DMS53 treated with DMSO at 0.1 percent for 48 hours (cell line): ENCODE measurements at regions not wholly inside any gene's neighbourhood (a gene's known extent, or its start where the extent isn't known, plus 50 kb on each side); places are given as distances from the start of the nearest gene placed in this dataset.
A peak's percentile ranks its signal among the peaks of the same experiment; 100 is the strongest.

Experiments used
- DNase-seq: peaks from one replicate; lab custom pipeline; 2025; ENCODE audit not compliant: unreplicated experiment; lab: John Stamatoyannopoulos, UW

DNA sequence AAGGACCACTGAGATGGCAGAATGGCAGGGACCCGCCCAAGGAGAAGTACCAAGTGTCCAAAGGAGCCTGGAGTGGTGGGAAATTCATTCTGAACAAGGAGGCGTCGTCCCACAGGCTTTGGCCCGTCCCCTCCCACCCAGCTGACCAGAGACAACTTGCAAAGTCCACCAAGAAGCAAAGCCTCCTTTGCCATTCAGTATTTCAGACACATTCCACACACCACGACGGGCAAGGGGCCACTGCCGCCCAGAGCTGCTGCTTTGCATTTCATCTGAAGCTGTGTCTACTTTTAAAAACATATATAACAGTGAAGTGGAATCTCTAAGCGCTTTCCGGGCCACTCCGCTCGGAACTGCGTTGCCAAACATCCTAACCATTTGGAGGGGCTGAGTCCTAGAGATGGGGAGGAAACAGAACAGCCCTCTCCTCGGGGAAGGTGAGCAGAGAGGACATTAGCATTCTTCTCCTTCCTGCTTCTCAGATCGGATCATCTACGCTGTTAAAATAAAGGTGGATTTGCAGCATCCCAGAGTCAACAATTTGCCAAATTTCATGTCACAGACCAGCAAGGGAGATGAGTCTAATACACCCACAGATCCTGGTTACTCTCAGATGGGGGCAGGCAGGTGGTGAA is 89.0 kb upstream of the ZNF507 start:
- no peak for DNase-seq

DNA sequence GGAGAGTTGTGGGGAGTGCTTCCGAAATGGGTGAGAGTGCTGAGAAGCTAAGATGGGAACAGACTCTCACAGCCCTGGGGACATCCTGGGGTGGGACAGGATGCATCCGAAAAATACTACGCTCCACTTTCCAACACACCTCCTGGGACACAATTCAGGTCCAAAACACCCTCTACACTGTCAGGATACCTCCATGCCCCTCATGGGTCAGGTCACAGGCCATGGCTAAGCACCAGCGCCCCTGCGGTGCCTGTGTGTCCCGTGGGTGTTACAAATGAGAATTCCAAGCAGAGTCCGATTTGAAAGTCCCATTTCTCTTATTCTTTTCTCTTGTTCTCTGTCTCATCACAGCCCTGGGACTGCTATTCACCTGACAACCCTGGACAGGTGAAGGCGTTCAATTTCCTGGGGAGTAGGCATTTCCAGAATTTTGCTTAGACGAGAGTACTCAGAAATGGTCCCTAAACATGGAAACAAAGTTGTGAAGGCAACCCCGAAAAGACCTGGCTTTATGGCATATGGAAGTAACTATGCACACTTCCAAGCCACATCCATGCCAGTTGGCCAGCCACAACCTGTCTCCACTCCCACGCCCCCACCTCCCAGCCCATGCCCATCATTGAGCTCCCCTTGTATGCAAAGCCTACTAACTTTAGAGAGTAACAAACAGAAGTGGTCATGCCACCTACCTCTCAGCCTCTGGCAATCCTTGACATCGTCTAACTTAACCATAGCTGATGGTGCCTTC is 87.9 kb upstream of the ZNF507 start:
- DNase-seq: no peak

DNA sequence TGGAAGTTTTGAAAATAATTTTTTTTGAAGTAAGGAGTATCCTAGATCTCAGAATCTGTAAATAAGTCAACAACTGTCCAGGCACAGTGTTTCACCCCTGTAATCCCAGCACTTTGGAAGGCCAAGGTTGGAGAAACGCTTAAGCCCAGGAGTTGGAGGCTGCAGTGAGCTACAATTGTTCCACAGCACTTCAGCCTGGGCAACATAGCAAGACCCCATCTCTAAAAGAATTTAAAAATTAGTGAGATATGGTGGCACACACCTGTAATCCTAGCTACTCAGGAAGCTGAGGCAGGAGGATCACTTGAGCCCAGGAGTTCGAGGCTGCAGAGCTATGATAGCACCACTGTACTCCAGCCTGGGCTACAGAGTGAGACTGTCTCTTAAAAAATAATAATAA is 87.2 kb upstream of the ZNF507 start:
- DNase-seq: no peak

DNA sequence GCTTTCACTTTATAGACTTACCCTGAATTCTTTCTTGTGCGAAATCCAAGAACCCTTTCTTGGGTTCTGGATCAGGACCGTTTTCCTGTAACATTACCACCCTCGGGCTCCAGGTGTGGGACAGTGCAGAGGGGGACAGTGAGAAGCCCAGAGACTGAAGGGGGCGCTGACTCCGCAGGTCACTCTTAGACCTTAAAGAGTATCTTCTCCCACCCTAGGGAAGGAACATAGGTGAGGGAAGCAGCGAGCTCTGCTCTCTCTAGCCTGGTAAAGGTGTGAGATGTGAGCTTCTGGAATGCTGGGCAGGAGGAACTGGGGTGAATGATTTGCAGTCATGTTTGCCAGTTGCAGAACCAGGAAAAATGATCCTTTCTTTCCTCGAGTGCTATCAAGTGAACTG is 80.8 kb upstream of the ZNF507 start:
- DNase-seq: no peak

DNA sequence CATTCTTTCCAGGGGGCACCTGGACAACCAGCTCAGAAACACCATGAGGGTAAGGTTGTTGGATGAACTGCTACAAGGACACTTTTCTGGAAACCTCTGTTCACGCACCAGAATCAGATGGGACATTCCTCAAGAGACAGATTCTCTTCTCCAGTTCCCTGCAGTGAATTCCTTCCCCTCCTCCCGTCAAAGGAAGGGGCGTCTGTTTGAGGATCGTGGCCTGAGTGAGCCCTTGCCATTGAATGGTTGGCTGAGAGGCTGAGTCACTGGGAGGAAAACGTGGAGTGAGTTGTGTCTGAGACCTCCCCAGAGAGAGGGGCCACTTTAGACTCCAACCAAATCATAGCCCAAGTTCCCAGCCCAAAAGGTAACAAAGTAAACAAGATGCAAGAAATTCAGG is 79.4 kb upstream of the ZNF507 start:
- DNase-seq: no peak

DNA sequence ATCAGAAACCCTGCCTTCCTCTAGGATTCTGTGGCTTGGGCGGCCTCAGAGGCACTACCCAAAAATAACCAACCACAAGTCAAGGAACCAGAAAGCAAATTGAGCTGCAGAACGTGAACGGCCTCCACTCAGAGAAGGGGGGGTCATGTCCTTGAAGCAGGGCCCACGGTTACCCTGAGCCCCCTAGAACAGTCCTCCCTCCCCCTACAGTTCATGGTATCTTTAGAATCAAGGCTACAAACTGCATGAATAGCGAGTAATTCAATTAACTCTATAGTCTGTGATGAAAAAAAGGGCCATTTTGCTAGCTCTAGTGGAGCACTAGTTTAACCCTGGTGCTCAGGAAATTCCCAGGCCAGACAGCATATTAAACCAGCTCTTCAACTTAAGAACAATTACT is 79.0 kb upstream of the ZNF507 start:
- DNase-seq: no peak

DNA sequence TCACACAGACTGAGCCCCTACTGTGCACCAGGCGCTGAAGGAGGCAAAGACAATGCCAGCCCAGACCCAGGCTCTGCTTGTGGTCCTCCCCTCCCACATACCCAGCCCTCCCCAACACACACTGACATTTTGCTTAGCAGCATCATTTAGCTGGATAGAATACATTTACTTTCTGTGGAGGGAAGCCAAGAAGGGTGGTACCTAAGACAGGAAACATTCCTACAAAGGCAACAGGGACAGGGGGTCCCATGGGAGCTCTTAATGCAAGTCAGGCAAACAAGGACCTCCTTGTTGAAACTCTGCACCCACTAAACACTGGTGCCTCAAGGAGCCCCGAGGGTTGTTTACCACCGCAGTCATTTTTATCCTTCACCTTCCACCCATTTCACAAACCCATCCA is 77.0 kb upstream of the ZNF507 start:
- DNase-seq: no peak

DNA sequence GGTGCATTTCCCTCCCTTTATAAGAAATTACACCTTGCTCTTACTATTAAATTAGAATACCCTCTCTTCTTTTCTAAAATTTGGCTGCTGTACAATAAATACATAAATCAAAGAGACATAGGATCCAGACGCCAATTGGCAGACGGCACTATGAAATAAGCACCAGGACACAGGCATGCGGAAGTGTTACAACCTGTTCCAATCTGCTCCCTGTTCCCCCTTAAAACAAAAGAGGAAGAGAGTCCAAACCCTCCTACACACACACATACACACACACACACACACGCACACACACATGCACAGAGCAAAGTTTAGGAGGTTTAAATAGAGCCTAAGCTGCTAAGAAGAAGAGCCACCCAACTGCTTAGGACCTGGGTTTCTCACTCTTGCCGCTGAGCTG is 75.6 kb upstream of the ZNF507 start:
- DNase-seq: no peak

DNA sequence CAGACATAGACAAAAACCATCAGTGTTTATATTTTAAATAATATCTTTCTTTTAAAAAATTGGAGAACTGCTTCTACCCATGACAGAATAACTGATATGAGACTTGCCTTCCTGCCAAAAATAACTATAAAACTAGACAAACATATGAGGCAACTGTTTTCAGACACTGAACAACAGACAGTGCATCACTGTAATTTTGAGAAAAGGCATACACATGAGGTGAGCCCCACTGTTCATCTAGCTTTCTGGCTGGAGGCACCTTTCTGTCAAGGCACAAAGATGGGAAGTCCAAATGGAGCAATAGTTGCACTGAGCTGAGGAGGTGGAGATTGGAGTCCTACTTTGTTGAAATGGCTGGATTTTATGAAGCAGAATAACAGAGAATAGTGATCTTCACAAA is 71.9 kb upstream of the ZNF507 start:
- no peak for DNase-seq

DNA sequence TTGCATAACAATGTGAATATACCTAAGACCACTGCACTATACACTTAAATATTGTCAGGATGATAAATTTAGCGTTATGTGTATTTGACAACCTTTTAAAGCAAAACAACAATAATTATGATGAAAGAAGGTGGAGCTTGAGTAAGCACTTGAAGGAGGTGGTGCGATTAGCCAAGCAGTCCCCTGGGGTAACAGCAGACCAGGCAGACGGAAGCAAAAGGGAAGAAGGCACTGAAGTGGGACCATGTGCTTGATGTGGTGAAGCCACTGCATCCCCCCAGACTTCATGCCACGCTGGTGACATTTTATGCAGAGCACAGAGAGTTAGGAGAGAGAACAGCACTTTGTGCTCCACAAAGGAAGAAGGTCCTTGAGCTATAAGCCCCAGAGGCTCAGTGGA is 58.3 kb upstream of the ZNF507 start:
- DNase-seq: no peak

DNA sequence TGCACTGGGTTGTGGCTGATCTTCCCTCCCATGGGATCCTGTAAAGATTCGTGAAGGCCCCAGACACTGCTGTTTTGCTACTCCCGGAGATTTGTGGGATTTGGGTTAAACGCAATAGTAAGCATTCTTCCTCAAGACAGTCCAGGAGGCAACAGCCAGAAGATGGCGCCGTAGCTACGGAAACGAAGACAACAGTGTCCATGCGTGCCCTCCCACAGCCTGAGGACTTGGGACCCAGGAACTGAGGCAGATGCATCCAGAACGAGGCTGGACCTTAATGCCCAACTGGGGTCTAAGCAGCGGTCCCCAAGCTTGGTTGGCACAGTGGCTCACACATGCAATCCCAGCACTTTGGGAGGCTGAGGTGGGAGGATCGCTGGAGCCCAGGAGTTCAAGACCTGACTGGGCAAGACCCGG is 57.6 kb upstream of the ZNF507 start:
- DNase-seq: peak; percentile 20

DNA sequence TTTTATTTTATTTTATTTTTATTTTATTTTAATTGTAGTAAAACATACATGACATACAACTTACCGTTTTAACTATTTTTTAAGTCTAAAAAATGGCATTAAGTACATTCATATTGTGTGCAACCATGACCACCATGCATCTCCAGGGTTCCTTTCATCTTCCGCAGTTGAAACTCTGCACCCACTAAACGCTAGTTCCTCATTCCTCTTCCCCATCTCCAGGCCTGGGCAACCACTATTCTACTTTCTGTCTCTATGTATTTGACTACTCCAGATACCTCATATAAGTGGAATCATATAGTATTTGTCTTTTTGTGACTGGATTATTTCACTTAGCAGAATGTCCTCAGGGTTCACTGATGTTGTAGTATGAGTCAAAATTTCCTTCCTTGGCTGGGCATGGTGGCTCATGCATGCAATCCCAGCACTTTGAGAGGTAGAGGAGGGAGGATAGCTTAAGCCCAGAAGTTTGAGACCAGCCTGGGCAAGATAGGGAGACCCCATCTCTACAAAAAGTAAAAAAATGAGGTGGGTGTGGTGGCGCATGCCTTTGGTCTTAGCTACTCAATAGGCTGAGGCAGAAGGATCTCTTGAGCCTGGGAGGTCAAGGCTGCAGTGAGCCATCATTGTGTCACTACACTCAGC is 55.7 kb upstream of the ZNF507 start:
- DNase-seq: no peak

DNA sequence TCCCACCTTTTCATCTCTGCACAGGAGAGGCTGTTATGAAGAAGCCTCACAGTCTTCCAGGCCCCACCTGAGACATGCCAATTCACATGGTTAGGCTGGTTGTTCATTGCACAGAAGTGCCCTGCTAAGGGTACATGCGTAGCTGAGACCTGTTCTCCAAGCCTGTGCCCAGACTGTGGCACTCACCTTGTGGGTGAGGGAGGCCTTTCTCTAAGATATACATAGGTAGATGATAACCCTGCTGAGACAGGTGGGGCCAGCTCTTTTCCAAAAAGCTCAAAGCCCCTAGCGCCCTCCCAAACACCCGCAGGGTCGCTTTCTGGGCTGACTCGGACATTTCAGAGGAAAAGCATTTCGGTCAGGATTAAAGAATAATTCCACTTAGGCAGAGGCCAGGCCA is 53.5 kb upstream of the ZNF507 start:
- no peak for DNase-seq

DNA sequence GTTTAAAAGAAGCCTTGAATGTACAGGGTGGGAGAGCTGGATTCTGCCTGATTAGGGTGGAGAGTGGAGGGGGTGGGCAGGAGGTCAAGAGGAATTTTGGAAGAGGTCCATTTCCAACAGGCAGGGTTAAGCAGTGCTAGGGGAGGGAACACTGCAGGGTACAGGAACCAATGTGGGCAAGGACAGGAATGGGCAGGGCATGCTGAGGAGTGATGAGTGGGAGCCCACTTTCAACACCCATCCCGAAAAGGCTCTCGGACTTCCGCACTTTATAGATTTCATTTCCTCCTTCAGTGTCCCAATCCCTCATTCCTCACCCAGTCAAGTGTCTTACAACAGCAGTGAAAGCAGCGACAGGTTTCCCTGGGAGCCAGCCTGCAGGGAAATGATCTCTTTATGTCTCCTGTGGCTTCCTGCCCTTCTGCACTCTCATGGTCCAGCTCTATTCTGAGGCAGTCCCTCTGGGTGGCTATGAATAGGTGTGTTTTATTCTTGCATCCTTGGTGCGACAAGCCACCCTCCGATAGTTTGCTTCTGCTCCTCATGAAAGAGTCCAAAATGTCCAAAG is 50.5 kb upstream of the ZNF507 start:
- no peak for DNase-seq
